ENCODE measurements at regions not wholly inside any gene's neighbourhood (a gene's known extent, or its start where the extent isn't known, plus 50 kb on each side); places are given as distances from the start of the nearest gene placed in this dataset.

- Histone ChIP-seq H3K9me2 (replicated peaks; ENCODE audit: low read depth, low read length) (no peaks in the 10 kb centered on the region), H3K4me3 (ENCODE audit: low read length, poor library complexity, severe bottlenecking) (no peak overlapping the region), H3K36me3 (ENCODE audit: insufficient read depth, low read length) (no peaks in the 10 kb centered on the region), H3K27me3 (ENCODE audit: insufficient read depth, low read length, poor library complexity, severe bottlenecking) (no peaks in the 10 kb centered on the region), H2AFZ (ENCODE audit: low read length) (no peak overlapping the region), H3K9ac (ENCODE audit: low read depth, low read length, poor library complexity, severe bottlenecking) (no peak overlapping the region), H3K9me3 (ENCODE audit: insufficient read depth, low read depth, low read length) (no peaks in the 10 kb centered on the region), H3K4me2 (ENCODE audit: low read depth, low read length, poor library complexity, severe bottlenecking) (no peak overlapping the region), H3F3A (ENCODE audit: low read depth) (no peaks in the 10 kb centered on the region), H3K79me2 (ENCODE audit: insufficient read depth, low read length) (no peaks in the 10 kb centered on the region), H4K20me1 (ENCODE audit: insufficient read depth, low read length, poor library complexity, severe bottlenecking) (no peaks in the 10 kb centered on the region), H3K4me1 (ENCODE audit: insufficient read depth, low read length, poor library complexity, severe bottlenecking) (no peaks in the 10 kb centered on the region)
- TF ChIP-seq EZH2phosphoT487 (IDR thresholded peaks at IDR 0.05; ENCODE audit: borderline replicate concordance) = no peak
- TF ChIP-seq, protein P1, sequence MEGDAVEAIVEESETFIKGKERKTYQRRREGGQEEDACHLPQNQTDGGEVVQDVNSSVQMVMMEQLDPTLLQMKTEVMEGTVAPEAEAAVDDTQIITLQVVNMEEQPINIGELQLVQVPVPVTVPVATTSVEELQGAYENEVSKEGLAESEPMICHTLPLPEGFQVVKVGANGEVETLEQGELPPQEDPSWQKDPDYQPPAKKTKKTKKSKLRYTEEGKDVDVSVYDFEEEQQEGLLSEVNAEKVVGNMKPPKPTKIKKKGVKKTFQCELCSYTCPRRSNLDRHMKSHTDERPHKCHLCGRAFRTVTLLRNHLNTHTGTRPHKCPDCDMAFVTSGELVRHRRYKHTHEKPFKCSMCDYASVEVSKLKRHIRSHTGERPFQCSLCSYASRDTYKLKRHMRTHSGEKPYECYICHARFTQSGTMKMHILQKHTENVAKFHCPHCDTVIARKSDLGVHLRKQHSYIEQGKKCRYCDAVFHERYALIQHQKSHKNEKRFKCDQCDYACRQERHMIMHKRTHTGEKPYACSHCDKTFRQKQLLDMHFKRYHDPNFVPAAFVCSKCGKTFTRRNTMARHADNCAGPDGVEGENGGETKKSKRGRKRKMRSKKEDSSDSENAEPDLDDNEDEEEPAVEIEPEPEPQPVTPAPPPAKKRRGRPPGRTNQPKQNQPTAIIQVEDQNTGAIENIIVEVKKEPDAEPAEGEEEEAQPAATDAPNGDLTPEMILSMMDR (conservative IDR thresholded peaks at IDR 0.05; ENCODE audit: low read length) = no peak
Measured at GRCh38 chr7:136078630-136079029, 101.5 kb upstream of the MTPN start.

- Histone ChIP-seq H3K27me3 (ENCODE audit: insufficient read depth, low read length, poor library complexity, severe bottlenecking) (no peaks in the 10 kb centered on the region), H4K20me1 (ENCODE audit: insufficient read depth, low read length, poor library complexity, severe bottlenecking) (no peaks in the 10 kb centered on the region), H3F3A (ENCODE audit: low read depth) (no peaks in the 10 kb centered on the region), H3K9me2 (replicated peaks; ENCODE audit: low read depth, low read length) (no peaks in the 10 kb centered on the region), H3K79me2 (ENCODE audit: insufficient read depth, low read length) (no peaks in the 10 kb centered on the region), H3K36me3 (ENCODE audit: insufficient read depth, low read length) (no peaks in the 10 kb centered on the region), H3K4me2 (ENCODE audit: low read depth, low read length, poor library complexity, severe bottlenecking) (no peak overlapping the region), H3K4me3 (ENCODE audit: low read length, poor library complexity, severe bottlenecking) (no peak overlapping the region), H3K9ac (ENCODE audit: low read depth, low read length, poor library complexity, severe bottlenecking) (no peak overlapping the region), H2AFZ (ENCODE audit: low read length) (no peak overlapping the region), H3K9me3 (ENCODE audit: insufficient read depth, low read depth, low read length) (no peaks in the 10 kb centered on the region), H3K4me1 (ENCODE audit: insufficient read depth, low read length, poor library complexity, severe bottlenecking) (no peaks in the 10 kb centered on the region)
- TF ChIP-seq EZH2phosphoT487 (IDR thresholded peaks at IDR 0.05; ENCODE audit: borderline replicate concordance) = no peak
- TF ChIP-seq, protein P1 (conservative IDR thresholded peaks at IDR 0.05; ENCODE audit: low read length) = no peak
Measured at GRCh38 chr7:136076954-136077353, 99.8 kb upstream of the MTPN start.

GRCh38 chr7:136074843-136075242, 97.7 kb upstream of the MTPN start:
- Histone ChIP-seq H4K20me1 (ENCODE audit: insufficient read depth, low read length, poor library complexity, severe bottlenecking) (no peaks in the 10 kb centered on the region), H3K36me3 (ENCODE audit: insufficient read depth, low read length) (no peaks in the 10 kb centered on the region), H3K27me3 (ENCODE audit: insufficient read depth, low read length, poor library complexity, severe bottlenecking) (no peaks in the 10 kb centered on the region), H3F3A (ENCODE audit: low read depth) (no peaks in the 10 kb centered on the region), H3K4me2 (ENCODE audit: low read depth, low read length, poor library complexity, severe bottlenecking) (no peak overlapping the region), H3K4me1 (ENCODE audit: insufficient read depth, low read length, poor library complexity, severe bottlenecking) (no peaks in the 10 kb centered on the region), H3K9me2 (replicated peaks; ENCODE audit: low read depth, low read length) (no peaks in the 10 kb centered on the region), H3K9ac (ENCODE audit: low read depth, low read length, poor library complexity, severe bottlenecking) (no peak overlapping the region), H2AFZ (ENCODE audit: low read length) (no peak overlapping the region), H3K4me3 (ENCODE audit: low read length, poor library complexity, severe bottlenecking) (no peak overlapping the region), H3K79me2 (ENCODE audit: insufficient read depth, low read length) (no peaks in the 10 kb centered on the region), H3K9me3 (ENCODE audit: insufficient read depth, low read depth, low read length) (no peaks in the 10 kb centered on the region)
- TF ChIP-seq, protein P1 (conservative IDR thresholded peaks at IDR 0.05; ENCODE audit: low read length) = no peak
- no peak for TF ChIP-seq EZH2phosphoT487 (IDR thresholded peaks at IDR 0.05; ENCODE audit: borderline replicate concordance)

Data from Loucy (cell line).